Pancreas (tissue), 10 donors: ENCODE measurements at regions not wholly inside any gene's neighbourhood (a gene's known extent, or its start where the extent isn't known, plus 50 kb on each side); places are given as distances from the start of the nearest gene placed in this dataset.

Source experiments
- ATAC-seq, 4 donors: fragments of 200-7000 bp; cut with Tn5 transposase; one replicate each; pipeline versions ENCODE4 v1.8.0 to v1.9.1; 2020; ENCODE audit warnings: mild to moderate bottlenecking in 4 of 4, moderate library complexity in 4 of 4
- DNase-seq, 6 donors: peaks; one replicate each; pipeline ENCODE4 v3.0.0-alpha.2; 2020
- FAIRE-seq: peaks from 2 replicates; lab custom pipeline; 2012; peaks lifted over from hg19 to GRCh38; lab: Jason Lieb, UNC
- H3K27ac ChIP-seq, 4 donors: fragments of 200-600 bp; sonication (generic); 1 replicate in 3 of 4; 2 replicates in 1 of 4; pipeline versions ENCODE4 v1.5.0 to v1.8.0; 2020
- H3K27me3 ChIP-seq, 4 donors: fragments of 200-600 bp; one replicate each; pipeline ENCODE4 v1.8.0; 2021
- H3K36me3 ChIP-seq, 3 donors: fragments of 200-600 bp; sonication (generic) in 1 of 3; one replicate each; pipeline versions ENCODE4 v1.5.0 to v1.8.0; 2020 to 2021
- H3K4me1 ChIP-seq, 3 donors: fragments of 200-600 bp; one replicate each; pipeline ENCODE4 v1.8.0; 2021
- H3K4me3 ChIP-seq, 4 donors: fragments of 200-600 bp; sonication (generic) in 2 of 4; one replicate each; pipeline versions ENCODE4 v1.5.0 to v1.8.0; 2020 to 2021
- H3K9me3 ChIP-seq, 4 donors: fragments of 200-600 bp; one replicate each; pipeline ENCODE4 v1.8.0; 2021
- WGBS, 2 donors: extraction: QIAGEN DNeasy Blood & Tissue Kit; methylation state at CpG; one replicate each; pipeline ENCODE4 v1.1.7; 2013; 5-methylcytosine and 5-hydroxymethylcytosine counted together
- intact Hi-C, 3 donors: fragments of 100-400 bp; cut with DNase I; formaldehyde crosslinking; loops; one replicate each; pipeline versions ENCODE4 v1.11.1 to v1.14.2; 2022
- TF ChIP-seq, protein P1 (sequence below), 4 donors: fragments of 200-600 bp; sonication (generic) in 3 of 4; IDR thresholded peaks; one replicate each; pipeline versions ENCODE4 v1.5.0 to v1.8.0; 2021; ENCODE audit warnings: antibody characterized with exemption in 4 of 4
- donor health status: healthy with polysubstance abuse.
- donor health status: DM: no; HTN: no; CAD: no; lungs with moderate emphysema.
- donor health status: DM: no; HTN: no; CAD: no.
- donor health status: control.
- donor health status: control.
- donor health status: Bipolar disorder and iron deficiency.
- donor health status: DM: yes; HTN: yes; CAD: no.
- donor health status: DM: no; HTN: no; CAD: no.
- donor health status: DM: no; HTN: no; CAD: no.
- donor health status: DM: yes; HTN: yes; CAD: no.

DNA sequence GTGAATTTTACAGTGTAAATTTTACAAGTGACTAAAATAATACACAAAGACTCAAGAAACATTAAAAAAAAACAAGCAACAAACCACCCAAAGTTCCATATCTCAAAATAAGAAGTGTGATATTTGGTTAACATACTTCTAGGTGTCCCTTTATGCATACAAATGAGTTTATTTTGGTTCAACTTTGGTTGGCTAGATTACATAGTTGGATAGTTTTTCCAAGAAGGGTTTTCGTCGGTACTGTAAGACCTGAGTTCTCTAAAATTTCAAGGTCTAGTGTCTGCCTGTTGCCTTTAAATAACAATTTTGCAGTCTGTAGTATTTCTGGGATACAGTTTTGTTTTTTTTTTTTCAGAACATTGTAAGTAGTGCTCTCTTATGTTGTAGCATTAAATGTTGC lies 58.8 kb upstream of the JAK2 start:
- 80 to 92% methylated on average over 2 of the region's 2 CpGs for WGBS, 2 donors
- FAIRE-seq = no peak
- Histone ChIP-seq H3K4me3 (no peak overlapping the region), H3K27me3 (no peaks in the 10 kb centered on the region), H3K36me3 (no peaks in the 10 kb centered on the region), H3K27ac (no peak overlapping the region), H3K9me3 (no peaks in the 10 kb centered on the region), H3K4me1 (no peaks in the 10 kb centered on the region)
- DNase-seq = no peak
- TF ChIP-seq, protein P1, sequence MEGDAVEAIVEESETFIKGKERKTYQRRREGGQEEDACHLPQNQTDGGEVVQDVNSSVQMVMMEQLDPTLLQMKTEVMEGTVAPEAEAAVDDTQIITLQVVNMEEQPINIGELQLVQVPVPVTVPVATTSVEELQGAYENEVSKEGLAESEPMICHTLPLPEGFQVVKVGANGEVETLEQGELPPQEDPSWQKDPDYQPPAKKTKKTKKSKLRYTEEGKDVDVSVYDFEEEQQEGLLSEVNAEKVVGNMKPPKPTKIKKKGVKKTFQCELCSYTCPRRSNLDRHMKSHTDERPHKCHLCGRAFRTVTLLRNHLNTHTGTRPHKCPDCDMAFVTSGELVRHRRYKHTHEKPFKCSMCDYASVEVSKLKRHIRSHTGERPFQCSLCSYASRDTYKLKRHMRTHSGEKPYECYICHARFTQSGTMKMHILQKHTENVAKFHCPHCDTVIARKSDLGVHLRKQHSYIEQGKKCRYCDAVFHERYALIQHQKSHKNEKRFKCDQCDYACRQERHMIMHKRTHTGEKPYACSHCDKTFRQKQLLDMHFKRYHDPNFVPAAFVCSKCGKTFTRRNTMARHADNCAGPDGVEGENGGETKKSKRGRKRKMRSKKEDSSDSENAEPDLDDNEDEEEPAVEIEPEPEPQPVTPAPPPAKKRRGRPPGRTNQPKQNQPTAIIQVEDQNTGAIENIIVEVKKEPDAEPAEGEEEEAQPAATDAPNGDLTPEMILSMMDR (IDR thresholded peaks at IDR 0.05) = no peak
- no peak for ATAC-seq
- intact Hi-C loops = no loop called here

DNA sequence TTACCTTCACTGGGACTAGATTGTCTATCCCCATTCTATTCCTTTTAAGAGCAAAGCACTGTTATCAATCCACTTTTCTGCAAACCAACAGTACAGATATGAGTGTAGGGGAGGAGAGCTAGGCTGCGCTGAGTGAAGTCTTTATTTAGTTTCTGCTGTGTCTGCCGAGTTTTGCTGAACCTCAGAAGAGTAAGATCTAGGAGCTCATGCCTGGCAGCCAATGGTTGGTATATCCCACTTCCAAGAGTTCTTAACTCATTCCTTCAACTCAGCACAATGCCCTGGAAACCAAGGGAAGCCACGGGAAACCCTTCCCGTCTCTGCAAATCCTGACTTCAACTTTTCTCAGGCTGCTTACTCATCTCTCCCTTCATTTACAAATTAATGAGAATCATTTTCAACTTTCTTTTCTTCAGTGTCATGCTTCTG lies 58.0 kb upstream of the JAK2 start:
- TF ChIP-seq, protein P1 (IDR thresholded peaks at IDR 0.05) = no peak
- no peak for ATAC-seq

DNA sequence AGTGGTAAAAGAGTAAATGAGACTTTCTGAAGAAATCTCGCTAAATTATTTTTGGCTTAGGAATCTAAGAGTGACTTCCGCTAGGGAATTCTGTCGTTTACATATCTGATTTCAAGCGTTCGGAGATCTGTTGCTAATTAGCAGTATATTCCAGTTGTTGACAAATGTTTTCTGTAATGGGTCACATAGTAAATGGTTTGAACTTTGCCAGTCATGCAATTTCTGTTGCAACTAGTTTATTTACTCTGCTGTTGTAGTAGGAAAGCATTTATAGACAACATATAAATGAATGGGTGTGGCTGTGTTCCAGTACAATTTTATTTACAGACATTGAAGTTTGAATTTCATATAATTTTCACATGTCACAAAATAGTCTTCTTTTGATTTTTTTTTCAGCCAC lies 57.4 kb upstream of the JAK2 start:
- Histone ChIP-seq H3K36me3 (no peaks in the 10 kb centered on the region), H3K9me3 (no peaks in the 10 kb centered on the region), H3K27ac (no peak overlapping the region), H3K27me3 (no peaks in the 10 kb centered on the region), H3K4me3 (no peak overlapping the region), H3K4me1 (no peaks in the 10 kb centered on the region)
- FAIRE-seq (no peak), ATAC-seq (no peak), DNase-seq (no peak)
- TF ChIP-seq, protein P1 (IDR thresholded peaks at IDR 0.05) = no peak
- 86% methylated on average over 5 of the region's 5 CpGs for WGBS, 2 donors
- intact Hi-C loops = no loop called here

More for the DNA sequence above, 58.0 kb upstream of the JAK2 start:
- FAIRE-seq (no peak), DNase-seq (no peak)
- Histone ChIP-seq H3K9me3 (no peaks in the 10 kb centered on the region), H3K27me3 (no peaks in the 10 kb centered on the region), H3K27ac (no peak overlapping the region), H3K4me3 (no peak overlapping the region), H3K36me3 (no peaks in the 10 kb centered on the region), H3K4me1 (no peaks in the 10 kb centered on the region)
- 47 to 59% methylated on average over 4 of the region's 4 CpGs for WGBS, 2 donors
- intact Hi-C loops = no loop called here

DNA sequence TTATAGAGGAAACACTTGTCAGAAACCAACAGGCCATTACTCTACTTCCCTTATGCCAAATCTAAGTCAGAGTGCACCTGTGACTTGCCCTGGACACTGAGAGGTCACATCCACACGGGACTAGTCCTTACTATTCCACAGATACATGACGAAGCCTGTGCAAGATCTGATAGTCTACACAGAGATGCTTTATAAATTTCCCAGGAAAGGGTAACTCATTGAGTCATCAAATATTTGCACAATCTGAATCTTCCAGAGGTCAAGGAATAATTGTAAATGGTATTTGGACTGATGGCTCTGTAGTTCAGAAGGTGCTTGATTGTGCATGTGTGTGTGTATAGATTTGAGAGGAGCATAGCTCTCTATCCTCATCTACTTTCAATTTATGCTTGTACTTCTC lies 55.2 kb upstream of the JAK2 start:
- no peaks in the 10 kb centered on the region for H3K9me3 ChIP-seq
- ATAC-seq = no peak
- intact Hi-C loops = no loop called here
- FAIRE-seq = no peak
- no peaks in the 10 kb centered on the region for H3K27me3 ChIP-seq
- H3K4me3 ChIP-seq = no peak overlapping the region
- no peak for DNase-seq
- H3K27ac ChIP-seq = no peak overlapping the region
- H3K4me1 ChIP-seq = no peaks in the 10 kb centered on the region
- 59 to 79% methylated on average over 2 of the region's 2 CpGs for WGBS, 2 donors
- TF ChIP-seq, protein P1 (IDR thresholded peaks at IDR 0.05) = no peak
- no peaks in the 10 kb centered on the region for H3K36me3 ChIP-seq

DNA sequence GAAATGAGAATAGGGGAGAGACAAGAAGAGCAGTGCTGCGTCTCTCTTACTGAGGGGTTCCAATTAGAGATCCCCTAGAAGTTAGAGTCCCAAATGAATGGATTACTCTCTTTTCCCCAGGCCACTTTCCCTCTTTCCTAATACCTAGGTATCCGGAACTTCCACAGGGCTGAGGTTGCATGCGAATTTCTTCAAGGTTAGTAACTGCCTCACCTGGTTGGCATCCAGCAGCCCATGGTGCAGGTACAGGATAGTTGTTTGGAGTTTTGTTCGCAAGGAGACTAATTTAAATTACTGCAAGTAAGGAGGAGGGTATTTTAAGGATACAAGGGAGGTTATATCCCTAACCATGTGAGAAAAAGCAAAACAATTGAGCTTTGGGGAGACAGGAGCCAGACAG lies 52.4 kb upstream of the JAK2 start:
- no peak overlapping the region for H3K4me3 ChIP-seq
- intact Hi-C loops = no loop called here
- peaks cover 0 to 4% (median 0%) of the 10 kb centered on the region in 3 donors for H3K4me1 ChIP-seq
- no peak for FAIRE-seq
- ATAC-seq = no peak
- TF ChIP-seq, protein P1 (IDR thresholded peaks at IDR 0.05) = no peak
- no peaks in the 10 kb centered on the region for H3K27me3 ChIP-seq
- no peaks in the 10 kb centered on the region for H3K36me3 ChIP-seq
- no peak overlapping the region for H3K27ac ChIP-seq
- 89 to 94% methylated on average over 4 of the region's 4 CpGs for WGBS, 2 donors
- no peak for DNase-seq
- H3K9me3 ChIP-seq = no peaks in the 10 kb centered on the region
